VCaP (cell line): ENCODE measurements at regions not wholly inside any gene's neighbourhood (a gene's known extent, or its start where the extent isn't known, plus 50 kb on each side); places are given as distances from the start of the nearest gene placed in this dataset.

Experiments used
- H3K27ac ChIP-seq: fragments of 450-650 bp; 2 replicates; pipeline ENCODE4 v1.5.1; 2017
- CTCF ChIP-seq: fragments of 450-650 bp; conservative IDR thresholded peaks from 2 replicates; pipeline ENCODE4 v1.5.1; 2017; ENCODE audit warnings: mild to moderate bottlenecking, moderate library complexity

DNA sequence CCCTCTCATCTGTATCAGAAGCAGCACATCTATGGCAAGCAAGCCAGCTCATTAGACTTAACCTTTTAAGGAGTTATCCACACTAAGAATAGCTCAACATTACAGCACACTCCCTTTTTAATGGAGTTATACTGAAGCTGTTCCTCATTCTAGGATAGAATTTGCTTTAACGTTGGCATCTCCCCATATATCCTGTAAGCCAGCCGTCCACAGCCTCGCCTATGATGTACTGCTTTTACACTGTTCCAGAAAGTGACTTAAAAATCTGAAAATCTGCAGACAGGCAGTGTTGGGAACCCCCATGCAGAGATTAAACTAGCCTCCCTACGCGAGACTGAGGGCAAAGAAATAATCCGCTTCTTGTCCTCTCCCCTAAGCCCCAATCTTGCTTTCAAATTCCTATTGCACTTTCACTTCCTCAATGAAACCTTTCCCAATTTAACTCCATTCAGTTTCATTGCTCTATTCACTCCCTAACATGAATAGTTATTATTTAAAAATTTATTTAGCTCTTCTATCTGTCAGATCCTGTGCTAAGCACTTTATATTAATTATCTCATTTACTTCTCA, 225.0 kb downstream of the BLID start:
- TF ChIP-seq CTCF = no peak
- no peak overlapping the region for H3K27ac ChIP-seq

GRCh38 chr11:121890377-121890776, 225.6 kb downstream of the BLID start:
- TF ChIP-seq CTCF = no peak
- no peak overlapping the region for H3K27ac ChIP-seq

GRCh38 chr11:121889931-121890330, 226.1 kb downstream of the BLID start:
- no peak for TF ChIP-seq CTCF
- no peak overlapping the region for H3K27ac ChIP-seq

DNA sequence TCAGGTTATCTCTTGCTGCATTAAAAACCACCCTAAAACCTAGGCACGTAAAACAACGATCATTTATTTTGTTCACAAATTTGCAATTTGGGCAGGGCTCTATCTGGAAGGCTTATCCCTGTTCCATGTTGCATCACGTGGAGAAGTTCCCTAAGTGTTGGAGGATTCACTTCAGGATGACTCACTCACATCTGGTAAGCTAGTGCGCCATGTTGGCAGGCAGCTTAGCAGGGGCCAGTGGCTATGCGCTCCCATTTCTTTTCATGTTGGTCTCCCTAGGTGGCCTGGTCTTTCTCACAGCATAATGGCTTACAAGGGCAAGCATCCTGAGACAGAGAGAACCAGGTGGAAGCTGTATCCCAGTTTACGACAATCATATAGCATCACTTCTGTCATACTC, 226.8 kb downstream of the BLID start:
- H3K27ac ChIP-seq = no peak overlapping the region

DNA sequence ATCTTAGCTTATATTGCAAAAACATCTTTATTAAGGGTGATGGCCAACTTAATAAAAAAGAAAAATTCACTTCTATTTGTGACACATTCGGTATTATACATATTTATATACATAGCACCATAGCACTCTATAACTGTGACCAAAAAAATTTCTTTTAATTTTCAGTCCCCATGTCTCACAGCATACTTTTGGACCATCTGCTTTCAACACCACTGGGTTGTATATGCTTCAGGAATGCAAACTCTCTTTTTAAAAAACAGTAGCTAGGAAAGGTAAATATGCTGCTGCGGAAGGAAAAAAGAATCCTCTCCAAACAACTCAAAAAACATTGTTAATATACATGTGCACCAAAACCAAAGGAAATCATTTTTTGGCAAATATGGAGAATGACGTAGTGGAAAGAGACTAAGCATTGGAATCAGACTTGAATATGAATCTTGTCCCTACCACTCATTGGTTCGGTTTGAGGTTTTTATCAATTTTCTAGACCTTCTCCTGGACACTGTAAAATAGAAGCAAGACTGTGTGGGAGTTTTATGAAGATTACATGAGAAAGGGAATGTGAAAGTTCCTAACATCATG, 227.9 kb downstream of the BLID start:
- TF ChIP-seq CTCF = no peak
- no peak overlapping the region for H3K27ac ChIP-seq

More for the DNA sequence above, 226.8 kb downstream of the BLID start:
- no peak for TF ChIP-seq CTCF

DNA sequence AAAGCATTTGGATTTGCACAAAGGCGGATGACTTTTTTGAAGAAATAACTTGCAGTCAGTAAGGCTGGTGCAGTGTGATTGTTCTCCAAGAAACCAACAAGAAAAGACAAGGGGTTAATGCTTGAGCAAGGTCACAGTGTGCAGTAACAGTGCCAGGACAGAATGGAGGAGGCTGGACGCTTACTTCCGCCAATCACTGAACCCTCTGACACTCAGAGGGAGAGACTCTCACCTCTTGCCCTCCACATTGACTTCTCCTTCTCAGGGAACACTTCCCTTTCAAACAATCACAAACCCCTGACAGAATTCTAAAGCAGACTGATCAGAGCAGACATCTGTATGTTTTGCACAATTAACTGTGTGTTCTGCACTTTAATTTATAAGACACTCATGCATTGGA, 228.4 kb downstream of the BLID start:
- TF ChIP-seq CTCF = no peak

DNA sequence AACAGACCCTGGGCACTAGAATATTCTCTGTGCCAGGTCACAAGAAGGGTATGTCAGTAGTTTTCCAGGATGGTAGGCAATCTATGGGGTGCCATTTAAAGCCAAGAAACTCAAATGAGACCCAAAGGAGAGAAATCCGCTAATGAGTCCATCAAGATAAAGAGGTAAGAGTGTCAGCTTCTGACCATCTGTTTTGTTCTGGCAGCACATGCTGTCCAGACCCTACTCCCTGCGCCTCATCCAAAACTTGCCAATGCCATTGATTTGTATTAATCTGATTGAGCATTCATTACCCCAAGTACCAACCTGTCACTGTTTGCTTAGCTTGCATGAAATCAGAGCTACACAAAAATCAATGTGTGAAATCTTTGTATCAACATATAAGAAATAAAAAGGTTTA, 229.0 kb downstream of the BLID start:
- TF ChIP-seq CTCF = no peak

More for the DNA sequence above, 228.4 kb downstream of the BLID start:
- H3K27ac ChIP-seq = no peak overlapping the region

More for the DNA sequence above, 229.0 kb downstream of the BLID start:
- no peak overlapping the region for H3K27ac ChIP-seq
